H9 (cell line): ENCODE measurements at regions not wholly inside any gene's neighbourhood (a gene's known extent, or its start where the extent isn't known, plus 50 kb on each side); places are given as distances from the start of the nearest gene placed in this dataset.
"Not testable (repeated sequence)": the region's sequence is repeated elsewhere in the genome, so short reads cannot be mapped to it uniquely, and the experiment has no call there.

Experiments used
- DNase-seq: peaks from one replicate; pipeline ENCODE4 v3.0.0-alpha.2; 2017
- H2AFZ ChIP-seq: one replicate; pipeline ENCODE4 v1.6.1; 2013; ENCODE audit warnings: mild to moderate bottlenecking, low read length, control low read depth, moderate library complexity
- H2AK5ac ChIP-seq: 2 replicates; pipeline ENCODE4 v1.6.1; 2013; ENCODE audit warnings: low read length, control low read depth, mixed read lengths; ENCODE audit not compliant: insufficient read length
- H2BK120ac ChIP-seq: one replicate; pipeline ENCODE4 v1.6.1; 2013; ENCODE audit warnings: low read depth, mild to moderate bottlenecking, low read length, control low read depth, inconsistent platforms; ENCODE audit not compliant: poor library complexity, severe bottlenecking
- H2BK12ac ChIP-seq: 2 replicates; pipeline ENCODE4 v1.6.1; 2013; ENCODE audit warnings: low read length, control low read depth, mixed read lengths, low read depth; ENCODE audit not compliant: insufficient read length
- H2BK15ac ChIP-seq: 2 replicates; pipeline ENCODE4 v1.6.1; 2013; ENCODE audit warnings: low read depth, low read length, control low read depth
- H2BK20ac ChIP-seq: one replicate; pipeline ENCODE4 v1.6.1; 2013; ENCODE audit warnings: low read depth, mild to moderate bottlenecking, low read length, control low read depth, inconsistent platforms; ENCODE audit not compliant: poor library complexity, severe bottlenecking
- H2BK5ac ChIP-seq: 2 replicates; pipeline ENCODE4 v1.6.1; 2013; ENCODE audit warnings: low read length, control low read depth, mixed read lengths; ENCODE audit not compliant: insufficient read length
- H3K14ac ChIP-seq: 2 replicates; pipeline ENCODE4 v1.6.1; 2013; ENCODE audit warnings: low read length, control low read depth; ENCODE audit not compliant: insufficient read depth
- H3K18ac ChIP-seq: 2 replicates; pipeline ENCODE4 v1.6.1; 2013; ENCODE audit warnings: low read depth, mild to moderate bottlenecking, mixed read lengths, low read length, control low read depth; ENCODE audit not compliant: insufficient read length
- H3K23ac ChIP-seq: 2 replicates; pipeline ENCODE4 v1.6.1; 2013; ENCODE audit warnings: low read length, control low read depth, mixed read lengths, low read depth; ENCODE audit not compliant: insufficient read length
- H3K23me2 ChIP-seq: 2 replicates; pipeline ENCODE4 v1.6.1; 2013; ENCODE audit warnings: low read depth, mild to moderate bottlenecking, mixed read lengths, low read length, control low read depth; ENCODE audit not compliant: insufficient read length, poor library complexity, severe bottlenecking
- H3K27ac ChIP-seq: 2 replicates; pipeline ENCODE4 v1.5.1; 2013; ENCODE audit warnings: low read length, control low read depth, mixed read lengths, low read depth; ENCODE audit not compliant: insufficient read length
- H3K27me3 ChIP-seq: 2 replicates; pipeline ENCODE4 v1.6.1; 2013; ENCODE audit warnings: low read length, control low read depth, inconsistent platforms; ENCODE audit not compliant: insufficient read depth
- H3K4ac ChIP-seq: 2 replicates; pipeline ENCODE4 v1.6.1; 2013; ENCODE audit warnings: low read depth, mild to moderate bottlenecking, control low read depth, inconsistent platforms, low read length, moderate library complexity
- H3K4me1 ChIP-seq: 2 replicates; pipeline ENCODE4 v1.6.1; 2013; ENCODE audit warnings: low read length, control low read depth, inconsistent platforms; ENCODE audit not compliant: insufficient read depth
- H3K4me2 ChIP-seq: 2 replicates; pipeline ENCODE4 v1.6.1; 2013; ENCODE audit warnings: low read length, control low read depth, mixed read lengths; ENCODE audit not compliant: insufficient read length, insufficient read depth
- H3K56ac ChIP-seq: 2 replicates; pipeline ENCODE4 v1.6.1; 2013; ENCODE audit warnings: low read depth, mild to moderate bottlenecking, mixed read lengths, low read length, control low read depth; ENCODE audit not compliant: insufficient read length
- H3K79me1 ChIP-seq: 2 replicates; pipeline ENCODE4 v1.6.1; 2013; ENCODE audit warnings: low read depth, mild to moderate bottlenecking, moderate library complexity, low read length, control low read depth, inconsistent platforms; ENCODE audit not compliant: insufficient read depth, poor library complexity, severe bottlenecking
- H3K79me2 ChIP-seq: 2 replicates; pipeline ENCODE4 v1.6.1; 2013; ENCODE audit warnings: low read length, control low read depth, inconsistent platforms; ENCODE audit not compliant: insufficient read depth
- H3K9ac ChIP-seq: 2 replicates; pipeline ENCODE4 v1.6.1; 2013; ENCODE audit warnings: low read length, control low read depth, mixed read lengths; ENCODE audit not compliant: insufficient read length; ENCODE audit errors: extremely low read depth
- H3K9me3 ChIP-seq: one replicate; pipeline ENCODE4 v1.6.1; 2013; ENCODE audit warnings: low read depth, low read length, inconsistent platforms; ENCODE audit not compliant: control insufficient read depth
- H3T11ph ChIP-seq: one replicate; pipeline ENCODE4 v1.6.1; 2013; ENCODE audit warnings: mild to moderate bottlenecking, low read length, control low read depth, inconsistent platforms
- H4K20me1 ChIP-seq: one replicate; pipeline ENCODE4 v1.6.1; 2013; ENCODE audit not compliant: control insufficient read depth, insufficient read length, insufficient read depth
- H4K5ac ChIP-seq: 2 replicates; pipeline ENCODE4 v1.6.1; 2013; ENCODE audit warnings: low read depth, mild to moderate bottlenecking, mixed read lengths, low read length, control low read depth; ENCODE audit not compliant: insufficient read length
- H4K8ac ChIP-seq: replicated peaks from 2 replicates; pipeline ENCODE4 v1.6.1; 2013; ENCODE audit warnings: low read length, control low read depth, mixed read lengths, low read depth; ENCODE audit not compliant: insufficient read length
- H4K91ac ChIP-seq: 2 replicates; pipeline ENCODE4 v1.6.1; 2013; ENCODE audit warnings: low read depth, mild to moderate bottlenecking, moderate library complexity, mixed read lengths, low read length, control low read depth; ENCODE audit not compliant: insufficient read length
- H3K27ac Mint-ChIP-seq, 3 experiments: 2 replicates in 2 of 3; 3 replicates in 1 of 3; pipeline ENCODE4 v1.8.0; 2020 to 2021; ENCODE audit warnings: mixed read lengths in 3 of 3, mild to moderate bottlenecking in 1 of 3, moderate library complexity in 1 of 3
- H3K27me3 Mint-ChIP-seq: 2 replicates; pipeline ENCODE4 v1.8.0; 2021; ENCODE audit warnings: low read depth, mild to moderate bottlenecking, moderate library complexity, mixed read lengths
- H3K36me3 Mint-ChIP-seq, 3 experiments: 2 replicates in 2 of 3; 3 replicates in 1 of 3; pipeline ENCODE4 v1.8.0; 2020 to 2021; ENCODE audit warnings: low read depth in 3 of 3, mixed read lengths in 3 of 3; ENCODE audit not compliant: insufficient read depth in 1 of 3
- H3K4me1 Mint-ChIP-seq, 2 experiments: 2 replicates each; pipeline ENCODE4 v1.8.0; 2020; ENCODE audit warnings: mixed read lengths in 2 of 2
- H3K4me3 Mint-ChIP-seq, 2 experiments: 2 replicates in 1 of 2; 3 replicates in 1 of 2; pipeline ENCODE4 v1.8.0; 2020 to 2021; ENCODE audit warnings: mild to moderate bottlenecking in 2 of 2, mixed read lengths in 2 of 2, moderate library complexity in 1 of 2
- H3K9me3 Mint-ChIP-seq, 2 experiments: 2 replicates in 1 of 2; 3 replicates in 1 of 2; pipeline ENCODE4 v1.8.0; 2020; ENCODE audit warnings: mild to moderate bottlenecking in 2 of 2, mixed read lengths in 2 of 2, moderate library complexity in 1 of 2
- WGBS: extraction: QIAGEN DNeasy Blood & Tissue Kit; methylation state at CpG from one replicate; pipeline ENCODE4 v1.1.7; 2013; ENCODE audit warnings: missing lambda C conversion rate, low lambda C conversion rate, mixed read lengths; ENCODE audit not compliant: insufficient read length; ENCODE audit errors: extremely low coverage; 5-methylcytosine and 5-hydroxymethylcytosine counted together
- TF ChIP-seq, protein P1 (sequence below): fragments of 200-600 bp; sonication (generic); conservative IDR thresholded peaks from 3 replicates; pipeline ENCODE4 v1.8.0; 2021; ENCODE audit warnings: antibody characterized with exemption, mild to moderate bottlenecking

DNA sequence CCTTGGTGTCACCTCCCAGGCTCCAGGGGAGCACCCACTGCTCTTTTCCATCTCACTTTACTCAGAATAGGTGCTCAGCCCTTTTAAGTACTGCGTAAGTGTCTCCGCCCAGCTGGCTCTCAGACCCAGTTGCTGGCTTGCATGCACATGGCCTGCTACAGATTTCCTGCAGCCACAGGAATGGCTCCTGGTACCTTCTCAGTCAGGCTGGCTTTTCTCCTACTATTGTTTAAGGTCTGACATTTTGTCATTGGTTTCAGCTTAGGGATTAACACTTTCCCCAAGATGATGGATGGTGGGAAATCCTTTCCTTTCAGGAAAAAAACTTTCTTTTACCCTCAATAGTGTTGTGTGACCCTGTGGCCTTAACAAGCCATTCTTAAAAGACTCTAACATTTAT is 1652.3 kb upstream of the WWC1 start:
- Mint-ChIP-seq H3K27me3 (no peaks in the 10 kb centered on the region), H3K4me1 (peaks cover 2 to 4% of the 10 kb centered on the region in 2 experiments; a peak in 3 of 4 replicates), H3K36me3 (no peaks in the 10 kb centered on the region; a peak in 1 of 7 replicates), H3K27ac (no peak overlapping the region), H3K4me3 (no peak overlapping the region), H3K9me3 (no peaks in the 10 kb centered on the region)
- DNase-seq, result no peak
- H3K4me2 ChIP-seq, result no peak overlapping the region
- no peaks in the 10 kb centered on the region for H3K79me1 ChIP-seq
- no peak overlapping the region for H2BK20ac ChIP-seq
- no peak overlapping the region for H2BK15ac ChIP-seq
- H3K23ac ChIP-seq, result no peak overlapping the region
- no peak overlapping the region for H2BK120ac ChIP-seq
- no peaks in the 10 kb centered on the region for H3K27me3 ChIP-seq
- H3K9ac ChIP-seq, result no peak overlapping the region
- H4K5ac ChIP-seq, result no peak overlapping the region
- no peak overlapping the region for H3K14ac ChIP-seq
- no peaks in the 10 kb centered on the region for H3K4me1 ChIP-seq
- WGBS, result no CpG with 5 or more reads among the region's 2 CpGs
- no peak overlapping the region for H2AFZ ChIP-seq
- no peaks in the 10 kb centered on the region for H3K79me2 ChIP-seq
- TF ChIP-seq, protein P1, sequence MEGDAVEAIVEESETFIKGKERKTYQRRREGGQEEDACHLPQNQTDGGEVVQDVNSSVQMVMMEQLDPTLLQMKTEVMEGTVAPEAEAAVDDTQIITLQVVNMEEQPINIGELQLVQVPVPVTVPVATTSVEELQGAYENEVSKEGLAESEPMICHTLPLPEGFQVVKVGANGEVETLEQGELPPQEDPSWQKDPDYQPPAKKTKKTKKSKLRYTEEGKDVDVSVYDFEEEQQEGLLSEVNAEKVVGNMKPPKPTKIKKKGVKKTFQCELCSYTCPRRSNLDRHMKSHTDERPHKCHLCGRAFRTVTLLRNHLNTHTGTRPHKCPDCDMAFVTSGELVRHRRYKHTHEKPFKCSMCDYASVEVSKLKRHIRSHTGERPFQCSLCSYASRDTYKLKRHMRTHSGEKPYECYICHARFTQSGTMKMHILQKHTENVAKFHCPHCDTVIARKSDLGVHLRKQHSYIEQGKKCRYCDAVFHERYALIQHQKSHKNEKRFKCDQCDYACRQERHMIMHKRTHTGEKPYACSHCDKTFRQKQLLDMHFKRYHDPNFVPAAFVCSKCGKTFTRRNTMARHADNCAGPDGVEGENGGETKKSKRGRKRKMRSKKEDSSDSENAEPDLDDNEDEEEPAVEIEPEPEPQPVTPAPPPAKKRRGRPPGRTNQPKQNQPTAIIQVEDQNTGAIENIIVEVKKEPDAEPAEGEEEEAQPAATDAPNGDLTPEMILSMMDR, result no peak
- no peak overlapping the region for H3K27ac ChIP-seq
- H4K20me1 ChIP-seq, result no peaks in the 10 kb centered on the region
- H2BK12ac ChIP-seq, result no peak overlapping the region
- no peak overlapping the region for H3K4ac ChIP-seq
- H4K8ac ChIP-seq, result no peak overlapping the region
- H3T11ph ChIP-seq, result no peak overlapping the region
- H3K18ac ChIP-seq, result no peak overlapping the region
- no peaks in the 10 kb centered on the region for H3K23me2 ChIP-seq
- H3K56ac ChIP-seq, result no peak overlapping the region
- no peak overlapping the region for H4K91ac ChIP-seq
- H2BK5ac ChIP-seq, result no peak overlapping the region
- no peak overlapping the region for H2AK5ac ChIP-seq
- no peaks in the 10 kb centered on the region for H3K9me3 ChIP-seq

DNA sequence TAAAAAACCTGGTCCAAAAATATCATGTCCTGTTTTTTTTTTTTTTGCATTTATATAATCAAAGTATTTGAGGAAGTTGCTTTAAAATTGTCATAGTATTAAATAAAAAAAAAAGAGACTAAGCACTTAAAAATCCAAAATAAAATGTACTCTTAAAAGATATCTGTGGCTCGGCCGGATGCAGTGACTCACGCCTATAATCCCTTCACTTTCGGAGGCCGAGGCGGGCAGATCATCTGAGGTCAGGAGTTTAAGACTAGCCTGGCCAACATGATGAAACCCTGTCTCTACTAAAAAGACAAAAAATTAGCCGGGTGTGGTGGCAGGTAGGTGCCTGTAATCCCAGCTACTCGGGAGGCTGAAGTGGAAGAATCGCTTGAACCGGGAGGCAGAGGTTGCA is 1651.3 kb upstream of the WWC1 start:
- H2BK5ac ChIP-seq, H3K14ac ChIP-seq, H3K79me1 ChIP-seq, H3K27me3 Mint-ChIP-seq, H3K27ac ChIP-seq, H3K4me1 ChIP-seq, H3K36me3 Mint-ChIP-seq, H3T11ph ChIP-seq, H2BK120ac ChIP-seq, H2BK20ac ChIP-seq, H2BK15ac ChIP-seq, H4K20me1 ChIP-seq, DNase-seq, H3K9ac ChIP-seq, H3K9me3 ChIP-seq, H2AFZ ChIP-seq, H4K5ac ChIP-seq, H3K23me2 ChIP-seq, H3K4me3 Mint-ChIP-seq, H3K4me1 Mint-ChIP-seq, H3K23ac ChIP-seq, H4K8ac ChIP-seq, H2AK5ac ChIP-seq, H3K56ac ChIP-seq, H3K79me2 ChIP-seq, H3K18ac ChIP-seq, H4K91ac ChIP-seq, H3K4ac ChIP-seq, H3K9me3 Mint-ChIP-seq, H3K4me2 ChIP-seq, H3K27ac Mint-ChIP-seq, H2BK12ac ChIP-seq, H3K27me3 ChIP-seq: not testable (repeated sequence)
- no CpG with 5 or more reads among the region's 10 CpGs for WGBS
